ENCODE measurements at regions not wholly inside any gene's neighbourhood (a gene's known extent, or its start where the extent isn't known, plus 50 kb on each side); places are given as distances from the start of the nearest gene placed in this dataset.
"Not testable (repeated sequence)": the region's sequence is repeated elsewhere in the genome, so short reads cannot be mapped to it uniquely, and the experiment has no call there.

DNA sequence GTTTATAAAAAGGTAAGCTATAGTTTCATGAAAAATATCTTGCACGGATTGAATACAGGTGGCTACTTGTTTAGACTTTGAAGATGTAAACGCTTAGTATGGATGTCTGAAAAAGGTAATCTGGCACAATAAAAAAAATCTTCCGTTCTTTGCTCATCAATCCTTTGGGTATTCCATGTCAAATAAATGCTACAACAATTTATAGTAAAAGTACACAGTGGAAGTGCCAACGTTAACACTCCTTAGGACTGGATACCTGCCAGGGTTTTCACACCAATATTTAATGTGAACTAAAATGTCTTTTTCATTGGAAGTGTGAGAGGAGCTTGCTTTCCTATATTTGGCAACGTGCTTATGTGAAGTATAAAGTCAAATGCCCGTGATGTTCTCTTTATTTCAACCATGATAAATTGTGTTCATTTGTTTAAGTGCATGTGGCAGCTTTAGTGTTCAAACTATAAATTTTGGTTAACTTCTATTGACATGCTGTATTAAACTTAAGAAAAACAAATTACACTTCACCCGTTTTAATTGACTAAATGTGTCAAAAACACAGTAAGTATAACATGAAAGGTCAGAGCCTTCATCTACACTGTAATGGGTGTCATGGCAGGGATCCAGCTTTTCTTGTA is 121.7 kb upstream of the HAND2 start:
- TF ChIP-seq, protein P1, sequence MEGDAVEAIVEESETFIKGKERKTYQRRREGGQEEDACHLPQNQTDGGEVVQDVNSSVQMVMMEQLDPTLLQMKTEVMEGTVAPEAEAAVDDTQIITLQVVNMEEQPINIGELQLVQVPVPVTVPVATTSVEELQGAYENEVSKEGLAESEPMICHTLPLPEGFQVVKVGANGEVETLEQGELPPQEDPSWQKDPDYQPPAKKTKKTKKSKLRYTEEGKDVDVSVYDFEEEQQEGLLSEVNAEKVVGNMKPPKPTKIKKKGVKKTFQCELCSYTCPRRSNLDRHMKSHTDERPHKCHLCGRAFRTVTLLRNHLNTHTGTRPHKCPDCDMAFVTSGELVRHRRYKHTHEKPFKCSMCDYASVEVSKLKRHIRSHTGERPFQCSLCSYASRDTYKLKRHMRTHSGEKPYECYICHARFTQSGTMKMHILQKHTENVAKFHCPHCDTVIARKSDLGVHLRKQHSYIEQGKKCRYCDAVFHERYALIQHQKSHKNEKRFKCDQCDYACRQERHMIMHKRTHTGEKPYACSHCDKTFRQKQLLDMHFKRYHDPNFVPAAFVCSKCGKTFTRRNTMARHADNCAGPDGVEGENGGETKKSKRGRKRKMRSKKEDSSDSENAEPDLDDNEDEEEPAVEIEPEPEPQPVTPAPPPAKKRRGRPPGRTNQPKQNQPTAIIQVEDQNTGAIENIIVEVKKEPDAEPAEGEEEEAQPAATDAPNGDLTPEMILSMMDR (IDR thresholded peaks at IDR 0.05): no peak
- DNase-seq (ENCODE audit: low spot score) (no peak), ATAC-seq (ENCODE audit: low FRiP score) (no peak)

DNA sequence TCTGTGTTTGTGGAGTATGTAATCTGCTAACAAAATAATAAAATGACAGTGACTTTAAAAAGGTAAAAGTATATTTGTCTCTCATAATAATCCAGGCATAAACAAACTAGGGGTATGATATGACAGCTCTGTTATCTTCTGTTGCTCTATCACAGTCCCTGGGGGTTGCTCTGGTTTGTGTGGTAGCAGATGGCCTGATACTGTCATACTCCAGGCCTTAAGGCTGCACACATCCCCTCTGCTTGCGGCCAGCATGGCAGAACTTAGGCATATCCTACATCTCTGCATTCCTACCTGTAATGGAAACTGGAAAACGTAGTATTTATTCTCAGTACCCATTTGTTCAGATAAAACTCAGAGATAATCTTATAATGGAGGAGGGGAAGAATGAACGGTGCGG is 117.9 kb upstream of the HAND2 start:
- ATAC-seq (ENCODE audit: low FRiP score) (no peak), DNase-seq (ENCODE audit: low spot score) (no peak)
- TF ChIP-seq, protein P1 (IDR thresholded peaks at IDR 0.05): no peak

DNA sequence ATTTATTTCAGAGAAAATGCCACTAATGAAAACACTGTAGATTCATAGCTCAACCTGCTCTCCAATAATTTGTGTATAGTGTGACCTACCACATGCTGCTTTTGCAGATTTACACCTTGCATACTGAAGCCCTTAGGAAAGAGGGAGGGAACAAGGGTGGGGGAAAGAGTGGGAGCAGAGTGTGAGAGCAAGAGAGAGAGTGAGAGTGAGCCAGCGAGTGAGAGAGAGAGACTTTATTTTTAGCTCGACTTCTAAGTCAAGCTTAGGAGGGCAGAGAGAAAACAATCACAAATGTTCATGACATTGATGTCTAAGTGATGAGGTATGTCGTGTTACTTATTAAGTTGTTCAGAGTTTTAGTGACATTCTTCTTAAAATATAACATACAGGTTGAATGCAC is 112.5 kb upstream of the HAND2 start:
- ATAC-seq (ENCODE audit: low FRiP score) (no peak), DNase-seq (ENCODE audit: low spot score) (no peak)
- TF ChIP-seq, protein P1 (IDR thresholded peaks at IDR 0.05): no peak

DNA sequence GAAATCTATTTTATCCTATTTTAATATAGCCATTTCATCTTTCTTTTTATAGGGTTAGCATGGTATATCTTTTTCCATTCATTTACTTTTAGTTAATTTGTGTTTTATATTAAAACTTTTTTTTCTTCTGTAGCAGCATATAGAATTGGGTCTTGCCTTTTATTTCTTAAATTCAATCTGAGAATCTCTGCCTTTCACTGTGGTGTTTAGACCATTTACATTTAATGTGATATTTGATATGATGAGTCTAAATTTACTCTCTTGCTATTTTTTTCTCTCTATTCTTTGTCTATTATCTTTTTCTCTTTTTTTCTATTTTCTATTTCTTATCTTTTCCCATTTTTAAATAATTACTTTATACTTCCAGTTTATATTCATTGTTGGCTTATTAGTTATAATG is 105.4 kb upstream of the HAND2 start:
- no peak for ATAC-seq (ENCODE audit: low FRiP score)
- TF ChIP-seq, protein P1 (IDR thresholded peaks at IDR 0.05): no peak
- DNase-seq (ENCODE audit: low spot score): no peak

DNA sequence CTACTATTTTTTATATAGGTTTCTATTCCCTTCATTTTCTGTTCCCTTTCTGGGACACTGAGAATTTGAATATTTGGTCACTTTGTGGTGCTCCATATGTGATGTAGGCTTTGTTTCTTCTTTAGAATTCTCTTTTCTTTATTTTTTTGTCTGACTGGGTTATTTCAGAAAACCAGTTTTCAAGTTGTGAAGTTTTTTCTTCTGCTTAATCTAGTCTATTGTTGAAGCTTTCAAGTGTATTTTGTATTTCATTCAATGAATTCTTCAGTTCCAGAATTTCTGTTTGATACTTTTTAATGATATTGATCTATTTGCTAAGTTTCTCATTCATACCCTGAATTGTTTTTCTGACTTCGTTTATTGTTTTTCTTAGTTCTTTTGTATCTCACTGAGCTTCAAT is 96.2 kb upstream of the HAND2 start:
- DNase-seq (ENCODE audit: low spot score) (no peak), ATAC-seq (ENCODE audit: low FRiP score) (no peak)
- TF ChIP-seq, protein P1 (IDR thresholded peaks at IDR 0.05): no peak

DNA sequence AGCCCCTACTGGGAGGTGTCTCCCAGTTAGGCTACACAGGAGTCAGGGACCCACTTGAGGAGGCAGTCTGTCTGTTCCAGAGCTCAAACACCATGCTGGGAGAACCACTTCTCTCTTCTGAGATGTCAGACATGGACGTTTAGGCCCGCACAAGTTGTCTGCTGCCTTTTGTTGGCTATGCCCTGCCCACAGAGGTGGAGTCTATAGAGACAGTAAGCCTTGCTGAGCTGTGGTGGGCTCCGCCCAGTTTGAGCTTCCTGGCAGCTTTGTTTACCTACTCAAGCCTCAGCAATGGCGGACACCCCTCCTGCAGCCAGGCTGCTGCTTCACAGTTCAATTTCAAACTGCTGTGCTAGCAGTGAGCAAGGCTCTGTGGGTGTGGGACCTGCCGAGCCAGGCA is 88.6 kb upstream of the HAND2 start:
- ATAC-seq (ENCODE audit: low FRiP score); DNase-seq (ENCODE audit: low spot score): not testable (repeated sequence)

DNA sequence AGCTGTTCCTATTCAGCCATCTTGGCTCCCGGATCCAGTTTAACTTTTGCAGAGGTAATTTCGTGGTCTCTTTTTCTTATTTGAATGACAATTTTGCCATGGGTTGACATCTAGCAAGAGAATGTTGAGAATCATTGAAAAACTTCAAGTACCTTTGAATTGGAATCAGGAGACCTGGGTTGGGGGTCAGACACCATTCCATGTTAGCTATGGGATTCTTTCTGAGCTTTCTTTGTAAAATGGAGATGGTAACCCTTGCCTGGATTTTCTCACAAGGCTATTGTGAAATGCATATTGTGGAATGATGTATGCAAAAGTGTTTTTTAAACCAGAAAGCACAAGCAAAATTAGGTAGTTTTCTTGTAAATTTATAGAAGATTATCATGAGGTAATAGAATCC is 79.1 kb upstream of the HAND2 start:
- DNase-seq (ENCODE audit: low spot score) (no peak), ATAC-seq (ENCODE audit: low FRiP score) (no peak)
- TF ChIP-seq, protein P1 (IDR thresholded peaks at IDR 0.05): no peak

DNA sequence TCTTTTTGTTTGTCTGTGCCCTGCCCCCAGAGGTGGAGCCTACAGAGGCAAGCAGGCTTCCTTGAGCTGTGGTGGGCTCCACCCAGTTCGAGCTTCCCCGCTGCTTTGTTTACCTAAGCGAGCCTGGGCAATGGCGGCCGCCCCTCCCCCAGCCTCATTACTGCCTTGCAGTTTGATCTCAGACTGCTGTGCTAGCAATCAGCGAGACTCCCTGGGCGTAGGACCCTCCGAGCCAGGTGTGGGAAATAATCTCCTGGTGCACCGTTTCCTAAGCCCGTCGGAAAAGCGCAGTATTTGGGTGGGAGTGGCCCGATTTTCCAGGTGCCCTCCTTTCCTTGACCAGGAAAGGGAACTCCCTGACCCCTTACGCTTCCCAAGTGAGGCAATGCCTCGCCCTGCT is 78.6 kb upstream of the HAND2 start:
- not testable (repeated sequence) for DNase-seq (ENCODE audit: low spot score); ATAC-seq (ENCODE audit: low FRiP score)

Measured in omental fat pad (tissue), 3 donors.